GM13977 (cell line): ENCODE measurements at regions not wholly inside any gene's neighbourhood (a gene's known extent, or its start where the extent isn't known, plus 50 kb on each side); places are given as distances from the start of the nearest gene placed in this dataset.
A peak's percentile ranks its signal among the peaks of the same experiment; 100 is the strongest.
"Not testable (repeated sequence)": the region's sequence is repeated elsewhere in the genome, so short reads cannot be mapped to it uniquely, and the experiment has no call there.

Experiments used
- DNase-seq: peaks from one replicate; pipeline ENCODE4 v3.0.0; 2012; ENCODE audit warnings: low spot score
- CTCF ChIP-seq: IDR thresholded peaks from 2 replicates; pipeline ENCODE4 v1.5.1; 2012; ENCODE audit warnings: mild to moderate bottlenecking, control low read depth; ENCODE audit not compliant: insufficient read depth; ENCODE audit errors: extremely low read depth, missing control alignments
- in situ Hi-C: fragments of 300-500 bp; cut with MboI; formaldehyde crosslinking; loops from one replicate; pipeline ENCODE4 v1.12.0; 2022; ENCODE audit warnings: low sequenced_read_pairs, low pct_unique_long_range_greater_than_20kb, mixed read lengths, inconsistent platforms; ENCODE audit not compliant: unreplicated experiment

DNA sequence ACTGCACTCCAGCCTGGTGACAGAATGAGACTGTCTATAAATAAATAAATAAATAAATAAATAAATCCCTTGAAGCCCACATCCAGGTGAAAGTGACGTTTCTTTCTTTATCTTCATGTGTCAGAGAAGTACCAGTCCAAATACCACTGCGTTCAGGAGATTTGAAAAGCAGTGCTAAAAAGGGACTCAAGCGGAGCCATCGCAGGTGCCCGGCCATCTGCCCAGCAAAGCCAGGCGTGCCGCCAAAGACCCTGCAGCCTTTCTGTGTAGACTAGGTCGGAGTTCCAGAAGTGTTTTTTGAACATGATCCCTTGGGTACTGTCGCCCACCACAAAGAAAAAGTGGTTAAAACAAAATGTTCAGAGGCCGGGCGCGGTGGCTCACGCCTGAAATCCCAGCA, 65.7 kb upstream of the CEP85L start:
- in situ Hi-C loops, result no loop called here
- TF ChIP-seq CTCF, result no peak

GRCh38 chr6:118715907-118716306, 64.5 kb upstream of the CEP85L start:
- DNase-seq, in situ Hi-C loops: not testable (repeated sequence)

More for the DNA sequence above, 65.7 kb upstream of the CEP85L start:
- no peak for DNase-seq

- in situ Hi-C loops, result no loop called here
- no peak for DNase-seq
- no peak for TF ChIP-seq CTCF
Observed at GRCh38 chr6:118715376-118715775, 64.0 kb upstream of the CEP85L start.

- no peak for DNase-seq
- in situ Hi-C loops, result no loop called here
- no peak for TF ChIP-seq CTCF
Observed at GRCh38 chr6:118714756-118715155, 63.4 kb upstream of the CEP85L start.

GRCh38 chr6:118712969-118713368, 61.6 kb upstream of the CEP85L start:
- in situ Hi-C loops, result no loop called here
- TF ChIP-seq CTCF, result no peak

GRCh38 chr6:118710616-118711015, 59.2 kb upstream of the CEP85L start:
- in situ Hi-C loops, result no loop called here
- no peak for DNase-seq
- TF ChIP-seq CTCF, result no peak

More at GRCh38 chr6:118712969-118713368, 61.6 kb upstream of the CEP85L start:
- no peak for DNase-seq

GRCh38 chr6:118709859-118710350, 58.5 kb upstream of the CEP85L start:
- in situ Hi-C loops, result no loop called here
- peak; percentile 63 for DNase-seq
- no peak for TF ChIP-seq CTCF
